ENCODE measurements at regions not wholly inside any gene's neighbourhood (a gene's known extent, or its start where the extent isn't known, plus 50 kb on each side); places are given as distances from the start of the nearest gene placed in this dataset.
"Not testable (repeated sequence)": the region's sequence is repeated elsewhere in the genome, so short reads cannot be mapped to it uniquely, and the experiment has no call there.

- Histone ChIP-seq H3K27me3 (no peaks in the 10 kb centered on the region), H3K9me3 (no peaks in the 10 kb centered on the region), H3K27ac (no peak overlapping the region), H3K4me1 (no peaks in the 10 kb centered on the region), H3K36me3 (no peaks in the 10 kb centered on the region), H3K4me3 (no peak overlapping the region)
- TF ChIP-seq, protein P1, sequence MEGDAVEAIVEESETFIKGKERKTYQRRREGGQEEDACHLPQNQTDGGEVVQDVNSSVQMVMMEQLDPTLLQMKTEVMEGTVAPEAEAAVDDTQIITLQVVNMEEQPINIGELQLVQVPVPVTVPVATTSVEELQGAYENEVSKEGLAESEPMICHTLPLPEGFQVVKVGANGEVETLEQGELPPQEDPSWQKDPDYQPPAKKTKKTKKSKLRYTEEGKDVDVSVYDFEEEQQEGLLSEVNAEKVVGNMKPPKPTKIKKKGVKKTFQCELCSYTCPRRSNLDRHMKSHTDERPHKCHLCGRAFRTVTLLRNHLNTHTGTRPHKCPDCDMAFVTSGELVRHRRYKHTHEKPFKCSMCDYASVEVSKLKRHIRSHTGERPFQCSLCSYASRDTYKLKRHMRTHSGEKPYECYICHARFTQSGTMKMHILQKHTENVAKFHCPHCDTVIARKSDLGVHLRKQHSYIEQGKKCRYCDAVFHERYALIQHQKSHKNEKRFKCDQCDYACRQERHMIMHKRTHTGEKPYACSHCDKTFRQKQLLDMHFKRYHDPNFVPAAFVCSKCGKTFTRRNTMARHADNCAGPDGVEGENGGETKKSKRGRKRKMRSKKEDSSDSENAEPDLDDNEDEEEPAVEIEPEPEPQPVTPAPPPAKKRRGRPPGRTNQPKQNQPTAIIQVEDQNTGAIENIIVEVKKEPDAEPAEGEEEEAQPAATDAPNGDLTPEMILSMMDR (IDR thresholded peaks at IDR 0.05): no peak
- DNase-seq (ENCODE audit: low spot score): no peak
Observed at GRCh38 chr5:54404568-54404967, 50.9 kb upstream of the HSPB3 start.

DNA sequence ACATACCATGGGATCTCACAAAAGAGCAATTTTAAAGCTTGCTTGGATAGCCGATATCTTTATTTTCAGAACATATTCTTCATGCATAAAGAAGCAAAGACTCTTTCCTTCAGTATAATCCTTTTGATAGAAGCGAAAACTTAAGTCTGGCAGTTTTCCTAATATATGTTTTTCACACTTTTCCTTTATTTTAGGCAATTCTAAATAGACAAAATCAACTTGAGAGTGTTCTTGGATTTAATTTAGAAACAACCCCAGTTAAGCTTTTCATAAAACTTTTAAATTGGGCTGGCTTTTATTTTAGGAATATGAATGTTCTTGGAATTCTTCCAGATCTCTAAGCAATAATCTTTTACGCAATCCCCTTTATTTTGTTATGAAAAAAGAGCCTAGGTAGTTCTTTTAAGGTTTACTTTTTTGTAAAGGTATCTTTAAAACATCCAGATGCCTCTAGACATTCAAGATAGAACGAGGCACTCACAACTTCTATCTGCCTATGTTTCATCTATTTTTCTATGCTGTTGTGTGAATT is 51.5 kb upstream of the HSPB3 start:
- no peaks in the 10 kb centered on the region for H3K27me3 ChIP-seq
- no peaks in the 10 kb centered on the region for H3K36me3 ChIP-seq
- H3K4me3 ChIP-seq: no peak overlapping the region
- no peaks in the 10 kb centered on the region for H3K4me1 ChIP-seq
- TF ChIP-seq, protein P1 (IDR thresholded peaks at IDR 0.05): no peak
- DNase-seq (ENCODE audit: low spot score): no peak
- no peak overlapping the region for H3K27ac ChIP-seq
- no peaks in the 10 kb centered on the region for H3K9me3 ChIP-seq

DNA sequence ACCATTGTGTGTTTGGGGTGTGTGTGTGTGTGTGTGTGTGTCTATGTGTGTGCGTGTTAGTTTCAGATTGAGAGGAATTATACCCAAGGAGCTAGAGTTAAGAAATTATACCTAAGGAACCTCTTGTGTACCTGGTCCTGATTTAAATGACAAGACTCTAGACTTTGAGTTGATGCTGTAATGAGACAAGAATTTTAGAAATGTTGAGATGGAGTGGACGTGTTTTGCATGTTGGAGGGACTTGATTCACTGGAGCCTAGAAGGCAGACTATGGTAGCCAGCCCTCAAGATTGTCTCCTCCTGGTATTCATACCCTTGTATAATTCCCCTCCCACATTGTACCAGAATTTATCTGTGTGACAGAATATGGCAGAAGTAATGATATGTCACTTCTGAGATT is 52.4 kb upstream of the HSPB3 start:
- no peaks in the 10 kb centered on the region for H3K27me3 ChIP-seq
- TF ChIP-seq, protein P1 (IDR thresholded peaks at IDR 0.05): no peak
- no peak overlapping the region for H3K27ac ChIP-seq
- H3K36me3 ChIP-seq: no peaks in the 10 kb centered on the region
- no peaks in the 10 kb centered on the region for H3K9me3 ChIP-seq
- DNase-seq (ENCODE audit: low spot score): no peak
- no peaks in the 10 kb centered on the region for H3K4me1 ChIP-seq
- no peak overlapping the region for H3K4me3 ChIP-seq

- H3K4me1 ChIP-seq: no peaks in the 10 kb centered on the region
- DNase-seq (ENCODE audit: low spot score): no peak
- no peak overlapping the region for H3K4me3 ChIP-seq
- H3K27ac ChIP-seq: no peak overlapping the region
- no peaks in the 10 kb centered on the region for H3K36me3 ChIP-seq
- no peaks in the 10 kb centered on the region for H3K9me3 ChIP-seq
- no peaks in the 10 kb centered on the region for H3K27me3 ChIP-seq
- TF ChIP-seq, protein P1 (IDR thresholded peaks at IDR 0.05): no peak
Observed at GRCh38 chr5:54401515-54401914, 54.0 kb upstream of the HSPB3 start.

DNA sequence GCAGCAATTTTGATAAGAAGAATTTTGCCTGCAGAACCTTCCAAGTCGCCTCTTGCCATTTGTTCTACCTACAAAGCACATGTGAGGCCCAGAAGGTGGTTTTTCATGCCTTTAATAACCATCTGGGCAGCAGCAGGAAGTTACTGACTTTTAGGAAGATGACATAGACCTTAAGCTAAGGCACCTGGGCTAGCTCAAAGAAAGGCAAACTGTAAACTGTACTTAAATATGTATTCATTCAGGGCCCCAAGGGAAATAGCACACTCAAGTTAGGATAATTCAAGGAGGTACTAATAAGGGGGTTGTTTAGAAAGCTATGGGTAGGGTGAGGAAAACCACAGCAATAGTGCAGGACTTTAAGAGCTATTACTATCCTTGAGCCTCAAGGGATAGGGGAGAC is 57.3 kb upstream of the HSPB3 start:
- TF ChIP-seq, protein P1 (IDR thresholded peaks at IDR 0.05): no peak
- Histone ChIP-seq H3K27me3 (no peaks in the 10 kb centered on the region), H3K4me1 (no peaks in the 10 kb centered on the region), H3K4me3 (no peak overlapping the region), H3K9me3 (no peaks in the 10 kb centered on the region), H3K27ac (no peak overlapping the region), H3K36me3 (no peaks in the 10 kb centered on the region)
- no peak for DNase-seq (ENCODE audit: low spot score)

DNA sequence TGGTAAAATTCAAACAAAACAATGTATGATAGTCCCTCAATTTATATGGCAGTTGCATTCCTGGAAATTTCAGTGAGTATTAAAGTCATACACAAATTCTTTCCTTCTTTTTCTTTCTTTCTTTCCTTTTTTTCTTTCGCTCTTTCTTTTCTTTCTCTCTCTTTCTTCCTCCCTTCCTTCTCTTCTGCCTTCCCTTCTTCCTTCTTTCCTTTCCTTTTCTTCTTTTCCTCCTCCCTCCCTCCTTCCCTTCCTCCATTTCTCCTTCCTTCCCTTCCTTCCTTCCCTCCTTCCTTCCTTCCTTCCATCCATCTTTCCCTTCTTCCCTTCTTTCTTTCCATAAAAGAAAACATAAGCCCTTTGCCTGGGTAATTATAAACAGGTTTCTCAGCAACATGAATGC is 58.1 kb upstream of the HSPB3 start:
- H3K9me3 ChIP-seq: no peaks in the 10 kb centered on the region

GRCh38 chr5:54393007-54393406 is 62.5 kb upstream of the HSPB3 start:
- DNase-seq (ENCODE audit: low spot score); H3K36me3 ChIP-seq; H3K4me1 ChIP-seq; H3K9me3 ChIP-seq; H3K27me3 ChIP-seq; H3K27ac ChIP-seq; H3K4me3 ChIP-seq: not testable (repeated sequence)

More for the DNA sequence above, 58.1 kb upstream of the HSPB3 start:
- H3K27me3 ChIP-seq: no peaks in the 10 kb centered on the region
- DNase-seq (ENCODE audit: low spot score): no peak
- no peak overlapping the region for H3K27ac ChIP-seq
- no peaks in the 10 kb centered on the region for H3K4me1 ChIP-seq
- TF ChIP-seq, protein P1 (IDR thresholded peaks at IDR 0.05): no peak
- H3K36me3 ChIP-seq: no peaks in the 10 kb centered on the region
- no peak overlapping the region for H3K4me3 ChIP-seq

Measured in right atrium auricular region (tissue), 2 donors.